Parathyroid adenoma (tissue), 2 donors: ENCODE measurements at regions not wholly inside any gene's neighbourhood (a gene's known extent, or its start where the extent isn't known, plus 50 kb on each side); places are given as distances from the start of the nearest gene placed in this dataset.

Experiments used
- H2AFZ ChIP-seq: fragments of 300-600 bp; sonication (generic); one replicate; pipeline ENCODE4 v1.7.0; 2017; ENCODE audit warnings: antibody characterized with exemption, mild to moderate bottlenecking
- H3K27ac ChIP-seq: fragments of 300-600 bp; sonication (generic); one replicate; pipeline ENCODE4 v1.7.0; 2017
- H3K27me3 ChIP-seq: fragments of 300-600 bp; sonication (generic); one replicate; pipeline ENCODE4 v1.7.0; 2017; ENCODE audit warnings: low read length; ENCODE audit not compliant: control insufficient read depth, insufficient read depth
- H3K36me3 ChIP-seq: fragments of 300-600 bp; sonication (generic); one replicate; pipeline ENCODE4 v1.7.0; 2017; ENCODE audit warnings: low read length; ENCODE audit not compliant: control insufficient read depth, insufficient read depth
- H3K4me1 ChIP-seq: fragments of 300-600 bp; sonication (generic); one replicate; pipeline ENCODE4 v1.7.0; 2017; ENCODE audit warnings: control low read depth
- H3K4me2 ChIP-seq: fragments of 300-600 bp; sonication (generic); one replicate; pipeline ENCODE4 v1.7.0; 2017; ENCODE audit warnings: low read length
- H3K4me3 ChIP-seq: fragments of 300-600 bp; sonication (generic); one replicate; pipeline ENCODE4 v1.7.0; 2017; ENCODE audit warnings: low read depth, low read length
- H3K79me2 ChIP-seq: fragments of 300-600 bp; sonication (generic); one replicate; pipeline ENCODE4 v1.7.0; 2017; ENCODE audit warnings: control low read depth
- H3K9ac ChIP-seq: fragments of 300-600 bp; sonication (generic); one replicate; pipeline ENCODE4 v1.7.0; 2017; ENCODE audit warnings: mild to moderate bottlenecking
- H3K9me3 ChIP-seq: fragments of 300-600 bp; sonication (generic); one replicate; pipeline ENCODE4 v1.7.0; 2017; ENCODE audit warnings: low read length; ENCODE audit not compliant: control insufficient read depth
- CTCF ChIP-seq: fragments of 300-600 bp; sonication (generic); IDR thresholded peaks from one replicate; pipeline ENCODE4 v1.7.0; 2017; ENCODE audit warnings: antibody characterized with exemption, mild to moderate bottlenecking
- donor health status: primary hyperparathyroidism.

- no peaks in the 10 kb centered on the region for H3K36me3 ChIP-seq
- no peaks in the 10 kb centered on the region for H3K27me3 ChIP-seq
- no peak overlapping the region for H3K9ac ChIP-seq
- no peaks in the 10 kb centered on the region for H3K9me3 ChIP-seq
- no peak overlapping the region for H3K4me3 ChIP-seq
- TF ChIP-seq CTCF: no peak
- H3K4me1 ChIP-seq: no peaks in the 10 kb centered on the region
- H2AFZ ChIP-seq: no peak overlapping the region
- no peak overlapping the region for H3K27ac ChIP-seq
- H3K79me2 ChIP-seq: no peaks in the 10 kb centered on the region
- no peak overlapping the region for H3K4me2 ChIP-seq
Observed at GRCh38 chr15:75145027-75145841, 56.4 kb upstream of the C15orf39 start.

GRCh38 chr15:75148280-75148679, 53.4 kb upstream of the C15orf39 start:
- H3K9me3 ChIP-seq: no peaks in the 10 kb centered on the region
- no peak overlapping the region for H3K4me2 ChIP-seq
- no peak overlapping the region for H3K4me3 ChIP-seq
- no peak overlapping the region for H3K9ac ChIP-seq
- no peaks in the 10 kb centered on the region for H3K36me3 ChIP-seq
- no peaks in the 10 kb centered on the region for H3K27me3 ChIP-seq
- no peaks in the 10 kb centered on the region for H3K4me1 ChIP-seq
- no peak for TF ChIP-seq CTCF
- no peaks in the 10 kb centered on the region for H3K79me2 ChIP-seq
- H3K27ac ChIP-seq: no peak overlapping the region
- no peak overlapping the region for H2AFZ ChIP-seq

- H3K36me3 ChIP-seq: no peaks in the 10 kb centered on the region
- H3K9me3 ChIP-seq: no peaks in the 10 kb centered on the region
- no peaks in the 10 kb centered on the region for H3K79me2 ChIP-seq
- no peak for TF ChIP-seq CTCF
- H3K4me2 ChIP-seq: no peak overlapping the region
- no peaks in the 10 kb centered on the region for H3K27me3 ChIP-seq
- no peak overlapping the region for H3K4me3 ChIP-seq
- H3K9ac ChIP-seq: no peak overlapping the region
- H2AFZ ChIP-seq: no peak overlapping the region
- H3K4me1 ChIP-seq: no peaks in the 10 kb centered on the region
- no peak overlapping the region for H3K27ac ChIP-seq
Observed at GRCh38 chr15:75149867-75150709, 51.6 kb upstream of the C15orf39 start.

- TF ChIP-seq CTCF: no peak
- Histone ChIP-seq H3K27me3 (no peaks in the 10 kb centered on the region), H3K4me2 (no peak overlapping the region), H3K9ac (no peak overlapping the region), H3K27ac (no peak overlapping the region), H3K36me3 (no peaks in the 10 kb centered on the region), H3K4me3 (no peak overlapping the region), H3K4me1 (no peaks in the 10 kb centered on the region), H3K9me3 (no peaks in the 10 kb centered on the region), H2AFZ (no peak overlapping the region), H3K79me2 (no peaks in the 10 kb centered on the region)
Observed at GRCh38 chr15:75151214-75152128, 50.2 kb upstream of the C15orf39 start.
